ENCODE measurements at regions not wholly inside any gene's neighbourhood (a gene's known extent, or its start where the extent isn't known, plus 50 kb on each side); places are given as distances from the start of the nearest gene placed in this dataset.

DNA sequence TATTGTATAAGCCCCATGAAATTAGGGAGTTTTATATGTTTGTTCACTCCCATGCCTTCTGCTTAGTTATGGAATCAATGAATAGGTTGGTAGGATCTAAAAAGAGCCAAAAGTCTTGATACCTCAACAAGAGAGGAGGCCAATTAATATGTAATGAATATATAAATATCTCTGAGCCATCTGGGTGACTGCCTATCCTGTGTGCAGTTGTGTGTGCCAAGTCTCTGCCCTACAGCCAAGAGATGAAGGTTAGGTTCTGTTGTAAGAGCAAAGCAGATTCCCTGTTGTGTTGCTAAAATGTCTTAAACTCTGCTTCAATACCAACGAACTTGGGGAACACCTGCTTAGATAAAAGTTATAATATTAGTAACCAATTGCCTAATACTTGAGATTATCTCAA is 61.8 kb upstream of the GORAB start:
- no peak for DNase-seq

DNA sequence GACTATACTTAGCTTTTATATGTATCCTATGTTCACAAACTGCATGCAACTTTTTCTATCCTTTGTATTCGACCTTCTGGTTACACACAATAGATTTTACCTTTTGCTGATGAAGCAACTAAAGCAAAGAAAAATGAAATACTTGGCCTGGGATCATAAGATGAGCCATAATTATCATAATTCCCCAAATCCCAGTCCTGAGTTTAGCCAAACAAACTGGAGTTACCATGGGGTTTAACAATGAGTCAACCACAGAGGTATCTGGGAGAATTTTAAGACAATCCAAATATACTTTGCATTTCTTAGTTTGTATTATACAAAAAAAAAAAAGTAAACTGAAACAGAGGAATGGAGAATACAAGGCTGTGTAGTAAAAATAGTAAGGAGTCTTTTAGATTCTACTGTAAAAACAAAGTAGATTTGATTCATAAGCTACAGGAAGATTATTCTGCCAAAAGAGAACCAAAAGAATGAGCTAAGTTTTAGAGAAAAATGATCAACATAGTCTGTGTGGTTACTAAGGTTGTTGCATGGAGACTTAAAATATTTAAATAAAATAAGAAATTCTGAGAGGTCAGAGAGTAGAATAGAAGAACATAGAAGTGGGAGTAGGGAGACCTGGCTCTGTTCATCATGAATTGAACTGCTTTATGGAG is 60.4 kb upstream of the GORAB start:
- no peak for DNase-seq

DNA sequence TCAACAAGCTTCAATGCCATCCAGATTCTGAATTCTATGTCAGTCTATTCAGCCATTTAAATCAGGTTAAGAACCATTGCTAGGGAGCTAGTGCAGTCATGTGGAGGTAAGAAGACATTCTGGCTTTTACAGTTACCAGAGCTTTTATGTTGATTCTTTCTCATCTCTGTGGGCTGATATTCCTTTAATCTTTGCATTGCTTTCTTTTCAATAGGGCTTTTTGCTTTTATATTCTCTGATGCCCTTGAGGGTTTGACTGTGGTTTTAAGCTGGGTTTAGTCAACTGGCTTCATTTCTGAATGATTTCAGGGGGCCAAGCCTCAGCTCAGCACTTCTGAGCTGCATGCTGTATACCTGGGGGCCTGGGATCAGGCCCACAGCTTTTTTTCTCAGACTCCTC is 51.0 kb upstream of the GORAB start:
- DNase-seq = no peak
